Kidney capillary endothelial cell (primary cell): ENCODE measurements at regions not wholly inside any gene's neighbourhood (a gene's known extent, or its start where the extent isn't known, plus 50 kb on each side); places are given as distances from the start of the nearest gene placed in this dataset.

Experiments
- DNase-seq: peaks from one replicate; pipeline ENCODE4 v3.0.0-alpha.2; 2018; ENCODE audit warnings: low spot score

- peak; percentile 84 for DNase-seq
Measured at GRCh38 chr3:39000008-39000450, 51.7 kb downstream of the SCN11A start.

GRCh38 chr3:38998086-38998485 is 53.7 kb downstream of the SCN11A start:
- no peak for DNase-seq

GRCh38 chr3:38996193-38996592 is 55.6 kb downstream of the SCN11A start:
- DNase-seq: no peak

GRCh38 chr3:38994251-38994650 is 57.5 kb downstream of the SCN11A start:
- DNase-seq: no peak

- peak; percentile 83 for DNase-seq
Measured at GRCh38 chr3:38992117-38992760, 59.5 kb downstream of the SCN11A start.

GRCh38 chr3:38990621-38991020 is 61.1 kb downstream of the SCN11A start:
- peak; percentile 24 for DNase-seq

- DNase-seq: no peak
Measured at GRCh38 chr3:38989917-38990510, 61.7 kb downstream of the SCN11A start.

GRCh38 chr3:38988955-38989354 is 62.8 kb downstream of the SCN11A start:
- DNase-seq: no peak

- no peak for DNase-seq
Measured at GRCh38 chr3:38987456-38987855, 64.3 kb downstream of the SCN11A start.

- no peak for DNase-seq
Measured at GRCh38 chr3:38986901-38987300, 64.8 kb downstream of the SCN11A start.

GRCh38 chr3:38985981-38986380 is 65.8 kb downstream of the SCN11A start:
- DNase-seq: no peak

- peak; percentile 34 for DNase-seq
Measured at GRCh38 chr3:38985581-38985980, 66.2 kb downstream of the SCN11A start.

GRCh38 chr3:38984731-38985130 is 67.0 kb downstream of the SCN11A start:
- DNase-seq: no peak

- DNase-seq: no peak
Measured at GRCh38 chr3:38984110-38984509, 67.6 kb downstream of the SCN11A start.

GRCh38 chr3:38980938-38981337 is 70.8 kb downstream of the SCN11A start:
- DNase-seq: no peak

GRCh38 chr3:38978729-38979128 is 73.0 kb downstream of the SCN11A start:
- no peak for DNase-seq

GRCh38 chr3:38970851-38971638 is 80.7 kb downstream of the SCN11A start:
- DNase-seq: no peak

- no peak for DNase-seq
Measured at GRCh38 chr3:38969317-38970235, 82.2 kb downstream of the SCN11A start.

GRCh38 chr3:38968891-38969290 is 82.9 kb downstream of the SCN11A start:
- DNase-seq: no peak

GRCh38 chr3:38968403-38968802 is 83.3 kb downstream of the SCN11A start:
- no peak for DNase-seq

- DNase-seq: no peak
Measured at GRCh38 chr3:38967693-38967989, 84.1 kb downstream of the SCN11A start.
